B cell (primary cell): ENCODE measurements at regions not wholly inside any gene's neighbourhood (a gene's known extent, or its start where the extent isn't known, plus 50 kb on each side); places are given as distances from the start of the nearest gene placed in this dataset.

ENCODE experiments used
- ATAC-seq: fragments of 200-7000 bp; cut with Tn5 transposase; one replicate; pipeline ENCODE4 v1.10.0; 2021; ENCODE audit warnings: low read depth, mild to moderate bottlenecking, moderate number of reproducible peaks, moderate library complexity
- CTCF ChIA-PET: fragments of 350-600 bp; sonication (Branson Sonifier 250); formaldehyde crosslinking; loops from one replicate; lab custom pipeline; 2021; ENCODE audit warnings: antibody characterized with exemption, inconsistent platforms; lab: Charles Lee
- POLR2A ChIA-PET: fragments of 350-600 bp; sonication (Branson Sonifier 250); formaldehyde crosslinking; loops from one replicate; lab custom pipeline; 2021; ENCODE audit warnings: antibody characterized with exemption; lab: Charles Lee
- DNase-seq: peaks from one replicate; pipeline ENCODE4 v3.0.0; 2013
- H2AFZ ChIP-seq: 2 replicates; pipeline ENCODE4 v1.6.1; 2012; ENCODE audit warnings: mild to moderate bottlenecking, low read depth, low read length; ENCODE audit not compliant: insufficient read depth, poor library complexity, severe bottlenecking
- H3K27ac ChIP-seq, 2 donors: 1 replicate in 1 of 2; 2 replicates in 1 of 2; pipeline ENCODE4 v1.5.1; 2012 to 2013; ENCODE audit warnings: low read length in 2 of 2, mild to moderate bottlenecking in 2 of 2, moderate library complexity in 1 of 2
- H3K27me3 ChIP-seq, 4 experiments: fragments of 200-600 bp in 1 of 4; sonication (generic) in 1 of 4; replicated peaks in 1 of 4; 1 replicate in 2 of 4; 2 replicates in 2 of 4; pipeline versions ENCODE4 v1.6.1 to v1.7.0; 2013 to 2016; ENCODE audit warnings: low read length in 3 of 4, mild to moderate bottlenecking in 2 of 4, mixed read lengths in 1 of 4, moderate library complexity in 1 of 4; ENCODE audit not compliant: insufficient read depth in 4 of 4, control insufficient read depth in 3 of 4; ENCODE audit errors: control extremely low read depth in 1 of 4
- H3K36me3 ChIP-seq, 2 experiments: replicated peaks in 1 of 2; 1 replicate in 1 of 2; 2 replicates in 1 of 2; pipeline versions ENCODE4 v1.6.1 to v1.7.1; 2013; ENCODE audit warnings: low read length in 1 of 2; ENCODE audit not compliant: insufficient read depth in 2 of 2, control insufficient read depth in 1 of 2; ENCODE audit errors: control extremely low read depth in 1 of 2, extremely low read depth in 1 of 2
- H3K4me1 ChIP-seq, 2 donors: fragments of 200-600 bp in 1 of 2; sonication (generic) in 1 of 2; 1 replicate in 1 of 2; 2 replicates in 1 of 2; pipeline versions ENCODE4 v1.5.1 to v1.6.1; 2013 to 2017; ENCODE audit warnings: low read length in 2 of 2; ENCODE audit not compliant: control insufficient read depth in 2 of 2, insufficient read depth in 2 of 2
- H3K4me2 ChIP-seq: replicated peaks from 2 replicates; pipeline ENCODE3; 2012; ENCODE audit warnings: mild to moderate bottlenecking, low read depth, low read length; ENCODE audit not compliant: poor library complexity, severe bottlenecking
- H3K4me3 ChIP-seq, 5 experiments: fragments of 200-600 bp in 1 of 5; sonication (generic) in 1 of 5; 1 replicate in 3 of 5; 2 replicates in 2 of 5; pipeline versions ENCODE4 v1.5.1 to v1.7.0; 2011 to 2016; ENCODE audit warnings: low read length in 4 of 5, mild to moderate bottlenecking in 4 of 5, low read depth in 2 of 5, control low read depth in 1 of 5, moderate library complexity in 1 of 5; ENCODE audit not compliant: insufficient read depth in 1 of 5; ENCODE audit errors: control extremely low read depth in 1 of 5, extremely low read depth in 1 of 5
- H3K79me2 ChIP-seq: fragments of 200-600 bp; sonication (generic); one replicate; pipeline ENCODE4 v1.6.0; 2016; ENCODE audit warnings: low read length; ENCODE audit not compliant: control insufficient read depth, insufficient read depth
- H3K9ac ChIP-seq: fragments of 200-600 bp; sonication (generic); 2 replicates; pipeline ENCODE4 v1.6.1; 2017; ENCODE audit warnings: mild to moderate bottlenecking, low read length, moderate library complexity
- H3K9me3 ChIP-seq, 3 donors: one replicate each; pipeline versions ENCODE4 v1.6.1 to v1.7.1; 2013; ENCODE audit warnings: low read length in 2 of 3; ENCODE audit not compliant: control insufficient read depth in 2 of 3, insufficient read depth in 1 of 3; ENCODE audit errors: control extremely low read depth in 1 of 3
- H4K20me1 ChIP-seq: 2 replicates; pipeline ENCODE4 v1.6.0; 2012; ENCODE audit warnings: mild to moderate bottlenecking, low read length; ENCODE audit not compliant: insufficient read depth, control insufficient read depth, poor library complexity, severe bottlenecking
- H3K27ac Mint-ChIP-seq: one replicate; pipeline ENCODE4 v1.8.0; 2021; ENCODE audit warnings: mixed read lengths
- H3K27me3 Mint-ChIP-seq: one replicate; pipeline ENCODE4 v1.8.0; 2021; ENCODE audit warnings: mixed read lengths
- H3K4me1 Mint-ChIP-seq: one replicate; pipeline ENCODE4 v1.8.0; 2021; ENCODE audit warnings: mixed read lengths
- H3K4me3 Mint-ChIP-seq: one replicate; pipeline ENCODE4 v1.8.0; 2021; ENCODE audit warnings: mixed read lengths
- H3K9me3 Mint-ChIP-seq: one replicate; pipeline ENCODE4 v1.8.0; 2022; ENCODE audit warnings: mixed read lengths; ENCODE audit not compliant: insufficient read depth
- CTCF ChIP-seq: fragments of 200-600 bp; IDR thresholded peaks from one replicate; pipeline ENCODE4 v1.8.0; 2022; ENCODE audit warnings: antibody characterized with exemption, mild to moderate bottlenecking
- EZH2 ChIP-seq: IDR thresholded peaks from 2 replicates; pipeline ENCODE4 v1.6.1; 2012; ENCODE audit warnings: borderline replicate concordance, low read depth, mild to moderate bottlenecking, moderate library complexity, low read length; ENCODE audit not compliant: insufficient read depth, poor library complexity, severe bottlenecking
- WGBS: methylation state at CpG from one replicate; pipeline ENCODE4 v1.1.5; 2013; ENCODE audit warnings: missing lambda C conversion rate; ENCODE audit not compliant: insufficient coverage; 5-methylcytosine and 5-hydroxymethylcytosine counted together
- intact Hi-C: fragments of 100-400 bp; cut with micrococcal nuclease; formaldehyde crosslinking; loops from one replicate; pipeline ENCODE4 v1.10.0; 2022

GRCh38 chr2:129798301-129798581 is 181.2 kb upstream of the RAB6C start:
- no peaks in the 10 kb centered on the region for H3K4me1 ChIP-seq
- no peak overlapping the region for H3K27ac ChIP-seq
- peaks cover 0 to 1% (median 0%) of the 10 kb centered on the region in 3 donors for H3K9me3 ChIP-seq
- no peaks in the 10 kb centered on the region for H3K27me3 ChIP-seq
- intact Hi-C loops = no loop called here
- CTCF ChIA-PET = no interaction called here
- ATAC-seq = no peak
- DNase-seq = no peak
- TF ChIP-seq CTCF (no peak), EZH2 (no peak)
- Mint-ChIP-seq H3K4me3 (no peak overlapping the region), H3K4me1 (no peaks in the 10 kb centered on the region), H3K9me3 (no peaks in the 10 kb centered on the region), H3K27ac (no peak overlapping the region), H3K27me3 (peaks cover 7% of the 10 kb centered on the region)
- POLR2A ChIA-PET = no interaction called here
- no peak overlapping the region for H2AFZ ChIP-seq
- no peaks in the 10 kb centered on the region for H3K79me2 ChIP-seq
- H3K4me2 ChIP-seq = no peak overlapping the region
- H3K36me3 ChIP-seq = no peaks in the 10 kb centered on the region
- no peaks in the 10 kb centered on the region for H4K20me1 ChIP-seq
- H3K9ac ChIP-seq = no peak overlapping the region
- WGBS = 90% methylated on average over 7 of the region's 9 CpGs
- H3K4me3 ChIP-seq = no peak overlapping the region

GRCh38 chr2:129798626-129799025 is 180.8 kb upstream of the RAB6C start:
- Mint-ChIP-seq H3K4me3 (no peak overlapping the region), H3K4me1 (no peaks in the 10 kb centered on the region), H3K27ac (no peak overlapping the region), H3K9me3 (no peaks in the 10 kb centered on the region), H3K27me3 (peaks cover 7% of the 10 kb centered on the region)
- no peak overlapping the region for H3K4me3 ChIP-seq
- ATAC-seq = no peak
- no peaks in the 10 kb centered on the region for H3K27me3 ChIP-seq
- 94% methylated on average over 5 of the region's 9 CpGs for WGBS
- no peak for DNase-seq
- no peak overlapping the region for H3K9ac ChIP-seq
- no peak for TF ChIP-seq EZH2
- TF ChIP-seq CTCF = no peak
- POLR2A ChIA-PET = no interaction called here
- no peak overlapping the region for H3K27ac ChIP-seq
- H3K9me3 ChIP-seq = no peaks in the 10 kb centered on the region
- H2AFZ ChIP-seq = no peak overlapping the region
- H4K20me1 ChIP-seq = no peaks in the 10 kb centered on the region
- intact Hi-C loops = no loop called here
- no peaks in the 10 kb centered on the region for H3K79me2 ChIP-seq
- no peaks in the 10 kb centered on the region for H3K36me3 ChIP-seq
- no peaks in the 10 kb centered on the region for H3K4me1 ChIP-seq
- CTCF ChIA-PET = no interaction called here
- H3K4me2 ChIP-seq = no peak overlapping the region
